A549 (cell line): ENCODE measurements at regions not wholly inside any gene's neighbourhood (a gene's known extent, or its start where the extent isn't known, plus 50 kb on each side); places are given as distances from the start of the nearest gene placed in this dataset.

ENCODE experiments used
- ATAC-seq, 2 experiments: fragments of 200-7000 bp in 1 of 2; fragments of >200 bp in 1 of 2; cut with Nextera tagmentation in 1 of 2; cut with Tn5 transposase in 1 of 2; 3 replicates each; pipeline versions ENCODE4 v1.8.0 to v1.9.1; 2018 to 2020; ENCODE audit warnings: mild to moderate bottlenecking in 1 of 2, moderate library complexity in 1 of 2
- CTCF ChIA-PET: fragments of 300-600 bp; sonication (Branson Sonifier 250); formaldehyde crosslinking; extraction: SDS; loops from one replicate; lab custom pipeline; 2021; ENCODE audit warnings: antibody characterized with exemption, inconsistent platforms; lab: Yijun Ruan, JAX
- POLR2A ChIA-PET: fragments of 350-600 bp; formaldehyde crosslinking; extraction: SDS; loops from one replicate; lab custom pipeline; 2021; ENCODE audit warnings: antibody characterized with exemption, inconsistent platforms; lab: Yijun Ruan, JAX
- DNase-seq, 2 experiments: peaks; one replicate each; pipeline versions ENCODE4 v3.0.0 to v3.0.0-alpha.2; 2011 to 2016; ENCODE audit warnings: low read depth in 1 of 2, low spot score in 1 of 2
- FAIRE-seq: peaks from 2 replicates; lab custom pipeline; 2011; peaks lifted over from hg19 to GRCh38; lab: Jason Lieb, UNC
- H3K27ac ChIP-seq, 2 experiments: fragments of >200 bp; sonication (Bioruptor Twin); formaldehyde crosslinking; 3 replicates each; pipeline ENCODE4 v1.5.1; 2016 to 2017
- H3K4me1 ChIP-seq: fragments of >200 bp; sonication (Bioruptor Twin); formaldehyde crosslinking; 3 replicates; pipeline ENCODE4 v1.6.1; 2016
- H3K4me2 ChIP-seq: fragments of >200 bp; sonication (Bioruptor Twin); formaldehyde crosslinking; 3 replicates; pipeline ENCODE4 v1.6.1; 2016
- H3K4me3 ChIP-seq: fragments of >200 bp; sonication (Bioruptor Twin); formaldehyde crosslinking; 3 replicates; pipeline ENCODE4 v1.5.1; 2016
- H3K9me3 ChIP-seq: fragments of >200 bp; sonication (Bioruptor Twin); formaldehyde crosslinking; 3 replicates; pipeline ENCODE4 v1.6.1; 2016
- CEBPB ChIP-seq, 2 experiments: fragments of >200 bp in 1 of 2; sonication (Bioruptor Twin) in 1 of 2; formaldehyde crosslinking in 1 of 2; IDR thresholded peaks; 2 replicates each; pipeline ENCODE4 v1.6.1; 2012 to 2016
- CHD4 ChIP-seq: fragments of 200-600 bp; sonication (generic); IDR thresholded peaks from 2 replicates; pipeline ENCODE4 v1.6.1; 2016; ENCODE audit warnings: antibody characterized with exemption, mild to moderate bottlenecking, borderline replicate concordance
- CTCF ChIP-seq: fragments of >200 bp; sonication (Bioruptor Twin); formaldehyde crosslinking; IDR thresholded peaks from 3 replicates; pipeline ENCODE4 v1.5.1; 2016
- FOSB ChIP-seq: fragments of 250-450 bp; sonication (Bioruptor Pico); IDR thresholded peaks from 2 replicates; pipeline ENCODE4 v1.5.0; 2020; ENCODE audit warnings: mild to moderate bottlenecking, moderate library complexity
- FOSL2 ChIP-seq, 2 experiments: fragments of 450-650 bp in 1 of 2; fragments of >200 bp in 1 of 2; sonication (Bioruptor Twin) in 1 of 2; formaldehyde crosslinking; IDR thresholded peaks; 2 replicates each; pipeline versions ENCODE4 v1.5.0 to v1.6.1; 2016 to 2020; ENCODE audit warnings: mild to moderate bottlenecking in 1 of 2, moderate library complexity in 1 of 2
- GATA3 ChIP-seq: IDR thresholded peaks from 2 replicates; pipeline ENCODE4 v1.6.1; 2012; ENCODE audit warnings: borderline replicate concordance
- HDAC2 ChIP-seq: fragments of 200-600 bp; sonication (generic); IDR thresholded peaks from 2 replicates; pipeline ENCODE4 v1.6.1; 2016
- HEYL ChIP-seq: fragments of 250-450 bp; sonication (Bioruptor Pico); IDR thresholded peaks from 2 replicates; pipeline ENCODE4 v1.8.0; 2021; ENCODE audit warnings: mild to moderate bottlenecking, moderate library complexity
- HOXA7 ChIP-seq: fragments of 250-450 bp; sonication (Bioruptor Pico); IDR thresholded peaks from 2 replicates; pipeline ENCODE4 v1.5.0; 2020; ENCODE audit warnings: mild to moderate bottlenecking, moderate library complexity
- HOXB13 ChIP-seq: fragments of 250-450 bp; sonication (Bioruptor Pico); IDR thresholded peaks from 2 replicates; pipeline ENCODE4 v1.5.0; 2020; ENCODE audit warnings: low read depth, mild to moderate bottlenecking, moderate library complexity
- KDM1A ChIP-seq: fragments of 200-600 bp; sonication (generic); IDR thresholded peaks from 2 replicates; pipeline ENCODE4 v1.6.1; 2016; ENCODE audit warnings: low read depth, mild to moderate bottlenecking
- MYC ChIP-seq: IDR thresholded peaks from 2 replicates; pipeline ENCODE4 v1.6.1; 2012; ENCODE audit warnings: mild to moderate bottlenecking, inconsistent platforms, low read length, improper control_type of control experiment, borderline replicate concordance
- NFE2L2 ChIP-seq: fragments of 150-350 bp; conservative IDR thresholded peaks from 2 replicates; pipeline ENCODE4 v1.6.1; 2014; ENCODE audit warnings: low read length
- NPAS2 ChIP-seq: fragments of 250-450 bp; sonication (Bioruptor Pico); IDR thresholded peaks from 2 replicates; pipeline ENCODE4 v1.8.0; 2022; ENCODE audit warnings: mild to moderate bottlenecking, moderate library complexity, borderline replicate concordance
- NR3C1 ChIP-seq: fragments of >200 bp; sonication (Bioruptor Twin); formaldehyde crosslinking; IDR thresholded peaks from 3 replicates; pipeline ENCODE4 v1.6.1; 2017
- PHF8 ChIP-seq: fragments of 200-600 bp; sonication (generic); IDR thresholded peaks from 2 replicates; pipeline ENCODE4 v1.6.1; 2016; ENCODE audit warnings: low read depth, mild to moderate bottlenecking, antibody characterized with exemption, moderate library complexity, borderline replicate concordance
- POLR2A ChIP-seq: IDR thresholded peaks from 2 replicates; pipeline ENCODE4 v1.6.1; 2012; ENCODE audit warnings: mild to moderate bottlenecking, low read length
- RARB ChIP-seq: fragments of 250-450 bp; sonication (Bioruptor Pico); IDR thresholded peaks from 2 replicates; pipeline ENCODE4 v1.8.0; 2021; ENCODE audit warnings: mild to moderate bottlenecking, moderate library complexity
- SMC3 ChIP-seq: fragments of >200 bp; sonication (Bioruptor Twin); formaldehyde crosslinking; IDR thresholded peaks from 3 replicates; pipeline ENCODE4 v1.6.1; 2018; ENCODE audit warnings: inconsistent platforms
- SREBF2 ChIP-seq: fragments of 450-650 bp; IDR thresholded peaks from 2 replicates; pipeline ENCODE4 v1.6.1; 2014; ENCODE audit warnings: mild to moderate bottlenecking, moderate library complexity
- TFCP2L1 ChIP-seq: fragments of 250-450 bp; sonication (Bioruptor Pico); IDR thresholded peaks from 2 replicates; pipeline ENCODE4 v1.5.0; 2021; ENCODE audit warnings: mild to moderate bottlenecking
- TP53 ChIP-seq: fragments of 250-450 bp; sonication (Bioruptor Pico); IDR thresholded peaks from 2 replicates; pipeline ENCODE4 v1.5.0; 2021; ENCODE audit warnings: mild to moderate bottlenecking, moderate library complexity
- ZC3H11A ChIP-seq: fragments of 450-650 bp; IDR thresholded peaks from 2 replicates; pipeline ENCODE4 v1.6.1; 2014; ENCODE audit warnings: antibody characterized with exemption, mild to moderate bottlenecking
- ZSCAN20 ChIP-seq: fragments of 250-450 bp; sonication (Bioruptor Pico); IDR thresholded peaks from 2 replicates; pipeline ENCODE4 v1.8.0; 2022; ENCODE audit warnings: mild to moderate bottlenecking, moderate library complexity
- WGBS: methylation state at CpG from one replicate; pipeline ENCODE4 v1.1.6; 2017; ENCODE audit errors: missing lambda C conversion rate; 5-methylcytosine and 5-hydroxymethylcytosine counted together
- TF ChIP-seq, protein P1 (sequence below): IDR thresholded peaks from 2 replicates; pipeline ENCODE4 v1.6.1; 2012
- TF ChIP-seq, protein P2 (sequence below): fragments of 150-350 bp; IDR thresholded peaks from 2 replicates; pipeline ENCODE4 v1.6.1; 2014; ENCODE audit warnings: low read depth, mild to moderate bottlenecking, low read length
- TF ChIP-seq, protein P3 (sequence below): IDR thresholded peaks from 2 replicates; pipeline ENCODE4 v1.6.1; 2012
- TF ChIP-seq, protein P4 (sequence below): fragments of 250-450 bp; sonication (Bioruptor Pico); IDR thresholded peaks from 2 replicates; pipeline ENCODE4 v1.5.0; 2020; ENCODE audit warnings: low read depth, mild to moderate bottlenecking, moderate library complexity

DNA sequence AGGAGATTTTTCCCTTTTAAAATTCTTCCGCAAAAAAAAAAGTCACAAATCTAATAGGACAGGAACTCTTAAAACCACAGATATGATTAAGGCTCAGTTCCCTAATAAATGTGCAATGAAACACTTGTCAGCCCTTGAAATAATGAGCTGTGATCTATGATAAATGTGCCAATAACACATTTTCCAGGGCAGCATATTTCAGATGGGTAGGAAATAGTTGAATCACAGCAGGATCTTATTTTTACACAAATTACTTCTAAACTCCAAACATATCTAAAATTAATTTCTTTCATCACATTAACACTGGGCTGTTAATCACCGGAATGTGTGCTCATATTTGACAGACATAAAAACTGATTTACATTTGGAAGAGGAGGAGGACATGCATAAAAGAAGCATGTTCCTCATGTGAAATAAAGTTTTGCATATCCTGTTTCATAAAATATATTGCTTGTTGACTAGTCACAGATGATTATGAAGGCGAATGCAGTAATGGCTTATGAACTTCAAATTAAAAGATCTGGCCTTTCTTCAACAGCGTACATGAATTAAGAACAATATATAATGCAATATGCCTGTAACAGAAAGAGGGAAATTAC lies 281.4 kb downstream of the PAX3 start:
- 30% methylated on average over 4 of the region's 4 CpGs for WGBS
- ChIA-PET CTCF (interaction anchor here (0.7 to 1.8 kb wide), 2 partner anchors 8 to 272 kb away, joined by 3 to 8 read pairs; no protein-coding TSS in a partner anchor), POLR2A (no interaction called here)
- Histone ChIP-seq H3K9me3 (no peaks in the 10 kb centered on the region), H3K27ac (no peak overlapping the region), H3K4me2 (no peak overlapping the region), H3K4me3 (no peak overlapping the region), H3K4me1 (no peaks in the 10 kb centered on the region)
- no peak for FAIRE-seq
- no peak for DNase-seq
- ATAC-seq: no peak
- TF ChIP-seq FOSB (CRISPR knock-in tag) (no peak), ZC3H11A (no peak), HOXB13 (no peak), RARB (no peak), HDAC2 (no peak), NR3C1 (no peak), CEBPB (IDR thresholded peaks at IDR 0.05) (no peak), KDM1A (no peak), GATA3 (no peak), MYC (no peak), HEYL (CRISPR knock-in tag) (no peak), TP53 (CRISPR knock-in tag) (no peak), SREBF2 (no peak), ZSCAN20 (CRISPR knock-in tag) (no peak), CTCF (no peak), NFE2L2 (no peak), PHF8 (no peak)
- TF ChIP-seq, protein P1, sequence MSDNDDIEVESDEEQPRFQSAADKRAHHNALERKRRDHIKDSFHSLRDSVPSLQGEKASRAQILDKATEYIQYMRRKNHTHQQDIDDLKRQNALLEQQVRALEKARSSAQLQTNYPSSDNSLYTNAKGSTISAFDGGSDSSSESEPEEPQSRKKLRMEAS: no peak
- TF ChIP-seq, protein P2, sequence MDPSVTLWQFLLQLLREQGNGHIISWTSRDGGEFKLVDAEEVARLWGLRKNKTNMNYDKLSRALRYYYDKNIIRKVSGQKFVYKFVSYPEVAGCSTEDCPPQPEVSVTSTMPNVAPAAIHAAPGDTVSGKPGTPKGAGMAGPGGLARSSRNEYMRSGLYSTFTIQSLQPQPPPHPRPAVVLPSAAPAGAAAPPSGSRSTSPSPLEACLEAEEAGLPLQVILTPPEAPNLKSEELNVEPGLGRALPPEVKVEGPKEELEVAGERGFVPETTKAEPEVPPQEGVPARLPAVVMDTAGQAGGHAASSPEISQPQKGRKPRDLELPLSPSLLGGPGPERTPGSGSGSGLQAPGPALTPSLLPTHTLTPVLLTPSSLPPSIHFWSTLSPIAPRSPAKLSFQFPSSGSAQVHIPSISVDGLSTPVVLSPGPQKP: no peak
- TF ChIP-seq, protein P3, sequence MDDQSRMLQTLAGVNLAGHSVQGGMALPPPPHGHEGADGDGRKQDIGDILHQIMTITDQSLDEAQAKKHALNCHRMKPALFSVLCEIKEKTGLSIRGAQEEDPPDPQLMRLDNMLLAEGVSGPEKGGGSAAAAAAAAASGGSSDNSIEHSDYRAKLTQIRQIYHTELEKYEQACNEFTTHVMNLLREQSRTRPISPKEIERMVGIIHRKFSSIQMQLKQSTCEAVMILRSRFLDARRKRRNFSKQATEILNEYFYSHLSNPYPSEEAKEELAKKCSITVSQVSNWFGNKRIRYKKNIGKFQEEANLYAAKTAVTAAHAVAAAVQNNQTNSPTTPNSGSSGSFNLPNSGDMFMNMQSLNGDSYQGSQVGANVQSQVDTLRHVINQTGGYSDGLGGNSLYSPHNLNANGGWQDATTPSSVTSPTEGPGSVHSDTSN: no peak

DNA sequence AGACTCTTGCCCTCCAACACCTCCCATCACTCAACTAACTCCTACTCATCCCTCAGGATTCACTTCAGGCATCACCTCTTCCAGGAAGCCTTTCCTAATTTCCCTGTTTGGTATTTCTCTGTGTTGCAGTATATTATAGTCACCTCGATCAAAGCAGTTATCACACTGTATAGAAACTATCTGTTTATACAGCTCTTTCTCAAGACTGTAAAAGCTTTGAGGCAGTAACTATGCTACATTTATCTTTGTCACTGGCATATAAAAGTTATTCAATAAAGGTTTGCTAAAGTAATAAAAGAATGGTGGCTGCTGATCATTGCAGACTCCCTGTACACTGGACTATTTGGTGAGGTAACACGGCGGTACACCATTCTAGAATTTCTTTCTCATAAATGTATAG lies 284.9 kb downstream of the PAX3 start:
- FAIRE-seq (no peak), ATAC-seq (no peak), DNase-seq (no peak)
- H3K9me3 ChIP-seq: no peaks in the 10 kb centered on the region
- H3K4me3 ChIP-seq: no peak overlapping the region
- H3K27ac ChIP-seq: no peak overlapping the region
- POLR2A ChIA-PET: no interaction called here
- H3K4me1 ChIP-seq: no peaks in the 10 kb centered on the region
- TF ChIP-seq PHF8 (no peak), NR3C1 (no peak), TFCP2L1 (CRISPR knock-in tag) (no peak), HOXB13 (no peak), TP53 (CRISPR knock-in tag) (no peak)
- H3K4me2 ChIP-seq: no peak overlapping the region
- 16% methylated on average over 3 of the region's 3 CpGs for WGBS
- CTCF ChIA-PET: interaction anchor here (2.7 kb wide), 1 partner anchor 10 kb away, joined by 12 read pairs; no protein-coding TSS in a partner anchor

- H3K4me1 ChIP-seq: no peaks in the 10 kb centered on the region
- TF ChIP-seq NPAS2: no peak
- no peak for TF ChIP-seq POLR2A
- no peak for TF ChIP-seq CHD4
- TF ChIP-seq FOSL2 (IDR thresholded peaks at IDR 0.05): no peak
- TF ChIP-seq FOSL2 (CRISPR knock-in tag; IDR thresholded peaks at IDR 0.05): no peak
- TF ChIP-seq, protein P4, sequence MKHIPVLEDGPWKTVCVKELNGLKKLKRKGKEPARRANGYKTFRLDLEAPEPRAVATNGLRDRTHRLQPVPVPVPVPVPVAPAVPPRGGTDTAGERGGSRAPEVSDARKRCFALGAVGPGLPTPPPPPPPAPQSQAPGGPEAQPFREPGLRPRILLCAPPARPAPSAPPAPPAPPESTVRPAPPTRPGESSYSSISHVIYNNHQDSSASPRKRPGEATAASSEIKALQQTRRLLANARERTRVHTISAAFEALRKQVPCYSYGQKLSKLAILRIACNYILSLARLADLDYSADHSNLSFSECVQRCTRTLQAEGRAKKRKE (CRISPR knock-in tag): no peak
- no peak for TF ChIP-seq HOXA7 (CRISPR knock-in tag)
- TF ChIP-seq SMC3: no peak
- DNase-seq (no peak), ATAC-seq (no peak), FAIRE-seq (no peak)
- ChIA-PET CTCF (interaction anchor here (1.1 kb wide), 1 partner anchor 25 kb away, joined by 4 read pairs; no protein-coding TSS in a partner anchor), POLR2A (no interaction called here)
- H3K27ac ChIP-seq: no peak overlapping the region
- H3K4me2 ChIP-seq: no peak overlapping the region
- no peaks in the 10 kb centered on the region for H3K9me3 ChIP-seq
- no peak overlapping the region for H3K4me3 ChIP-seq
- 2% methylated on average over 3 of the region's 3 CpGs for WGBS
Observed at GRCh38 chr2:222000326-222000725, 298.5 kb downstream of the PAX3 start.
